ENCODE measurements at regions not wholly inside any gene's neighbourhood (a gene's known extent, or its start where the extent isn't known, plus 50 kb on each side); places are given as distances from the start of the nearest gene placed in this dataset.
"Not testable (repeated sequence)": the region's sequence is repeated elsewhere in the genome, so short reads cannot be mapped to it uniquely, and the experiment has no call there.

DNA sequence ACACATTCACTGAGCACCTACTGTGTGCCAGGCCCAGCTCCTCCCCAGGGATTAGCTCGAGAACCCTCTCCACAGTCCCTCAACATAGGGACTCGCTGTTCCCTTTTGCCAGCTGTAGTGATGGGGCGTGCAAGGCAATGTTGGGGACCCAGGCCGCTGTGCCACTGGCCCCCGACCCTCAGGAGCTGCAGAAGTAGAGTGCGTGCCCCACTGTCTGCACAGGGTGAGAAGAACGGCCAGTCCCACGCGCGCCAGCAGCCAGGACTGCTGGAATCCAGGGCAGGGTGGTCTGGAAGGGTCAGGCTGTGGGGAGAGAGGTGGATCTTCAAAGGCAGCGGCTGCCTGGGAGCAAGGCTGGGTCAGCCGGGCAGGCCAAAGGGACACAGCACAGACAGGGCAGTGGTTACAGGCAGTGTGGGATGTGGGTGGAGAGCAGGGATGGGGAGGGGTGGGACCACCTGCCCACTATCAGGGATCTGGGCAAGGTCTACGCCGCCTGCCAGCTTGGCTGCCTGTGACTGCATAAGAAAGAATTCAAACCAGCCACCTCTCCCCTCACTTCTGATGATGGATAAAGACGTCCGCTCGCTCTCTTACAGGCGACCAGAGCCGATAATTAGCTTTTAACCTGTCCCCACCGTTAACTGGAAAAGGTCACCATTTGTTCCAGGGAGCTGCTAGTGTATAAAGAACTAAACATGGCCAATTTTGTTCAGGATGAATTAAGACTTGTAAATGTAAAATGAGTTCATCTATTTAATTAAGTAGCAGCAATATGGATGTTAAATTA, 86.7 kb upstream of the GSE1 start:
- no peak for DNase-seq (ENCODE audit: low read depth in 3 of 3)

DNA sequence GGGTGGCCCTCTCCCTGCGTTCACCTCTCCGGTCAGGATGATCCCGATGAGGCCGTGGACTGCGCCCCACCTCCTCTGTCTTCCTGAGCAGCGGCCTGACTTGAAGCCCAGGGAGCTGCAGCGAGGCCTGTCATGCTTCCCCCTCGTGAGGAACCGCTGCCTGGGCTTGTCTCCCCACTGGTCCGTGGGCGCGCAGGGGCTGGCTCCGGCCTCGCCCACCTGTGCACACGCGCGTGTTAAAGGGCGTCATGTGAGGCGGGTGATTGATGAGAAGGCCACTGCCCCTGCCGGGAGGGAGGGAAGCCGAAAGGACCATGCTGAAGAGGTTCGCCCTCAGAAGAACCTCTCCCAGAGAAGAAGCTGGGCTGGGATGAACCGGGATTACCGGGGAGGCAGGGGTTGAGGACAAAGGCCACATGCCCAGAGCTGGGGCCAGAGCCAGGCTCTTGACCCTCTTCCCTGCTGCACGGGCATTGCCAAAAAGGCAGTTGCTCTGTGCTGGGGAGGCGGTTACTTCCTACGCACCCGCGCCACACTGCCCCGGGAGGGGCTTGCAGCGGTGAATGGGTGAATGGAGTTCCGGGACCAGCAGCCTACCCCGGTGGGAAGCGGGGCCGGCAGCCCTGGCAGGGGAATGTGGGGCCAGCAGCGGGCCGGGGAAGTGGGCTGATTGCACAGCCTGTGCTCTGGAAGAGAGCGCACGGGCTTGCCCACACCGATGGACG, 85.9 kb upstream of the GSE1 start:
- DNase-seq (ENCODE audit: low read depth in 3 of 3): no peak

GRCh38 chr16:85527767-85528297, 85.3 kb upstream of the GSE1 start:
- no peak for DNase-seq (ENCODE audit: low read depth in 3 of 3)

DNA sequence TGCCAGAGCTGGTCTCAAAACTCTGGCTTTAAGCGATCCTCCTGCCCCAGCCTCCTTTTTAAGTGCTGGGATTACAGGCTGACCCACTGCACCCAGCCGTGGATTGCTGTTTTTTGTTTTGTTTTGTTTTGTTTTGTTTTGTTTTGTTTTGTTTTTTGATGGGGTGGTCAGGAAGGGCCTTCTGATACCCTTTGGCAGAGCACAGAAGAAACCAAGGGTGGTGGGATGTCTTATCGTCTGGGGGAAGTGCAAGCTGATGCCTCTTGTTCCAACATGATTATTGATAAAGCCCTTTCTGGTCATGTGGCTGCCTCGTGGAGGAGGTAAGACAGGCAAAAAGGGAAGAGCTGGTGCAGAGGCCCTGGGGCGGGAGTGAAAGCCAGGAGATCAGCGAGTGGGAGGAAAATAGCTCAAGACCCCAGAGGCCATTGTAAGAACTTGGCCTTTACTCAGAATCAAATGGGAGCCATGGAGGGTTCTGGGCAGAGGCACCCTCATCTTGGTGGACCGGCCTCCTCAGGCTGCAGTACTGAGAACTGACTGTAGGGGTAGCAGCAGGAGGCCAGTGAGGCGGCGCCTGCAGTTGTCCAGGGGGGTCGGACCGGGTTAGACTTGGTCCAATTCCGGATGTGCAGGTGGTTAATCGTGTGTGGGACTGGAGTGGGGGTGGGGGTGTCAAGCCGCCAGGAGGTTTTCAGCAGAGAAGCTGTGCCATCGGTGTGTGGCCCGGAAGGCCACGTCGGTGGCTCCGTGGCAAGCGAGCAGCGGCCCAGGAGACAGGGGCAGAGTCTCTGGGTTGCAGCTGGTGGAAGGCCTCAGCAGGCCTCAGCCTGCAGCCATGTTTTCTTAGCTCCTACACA, 84.4 kb upstream of the GSE1 start:
- DNase-seq (ENCODE audit: low read depth in 3 of 3): peak in 1 of 3 donors; percentile 14

DNA sequence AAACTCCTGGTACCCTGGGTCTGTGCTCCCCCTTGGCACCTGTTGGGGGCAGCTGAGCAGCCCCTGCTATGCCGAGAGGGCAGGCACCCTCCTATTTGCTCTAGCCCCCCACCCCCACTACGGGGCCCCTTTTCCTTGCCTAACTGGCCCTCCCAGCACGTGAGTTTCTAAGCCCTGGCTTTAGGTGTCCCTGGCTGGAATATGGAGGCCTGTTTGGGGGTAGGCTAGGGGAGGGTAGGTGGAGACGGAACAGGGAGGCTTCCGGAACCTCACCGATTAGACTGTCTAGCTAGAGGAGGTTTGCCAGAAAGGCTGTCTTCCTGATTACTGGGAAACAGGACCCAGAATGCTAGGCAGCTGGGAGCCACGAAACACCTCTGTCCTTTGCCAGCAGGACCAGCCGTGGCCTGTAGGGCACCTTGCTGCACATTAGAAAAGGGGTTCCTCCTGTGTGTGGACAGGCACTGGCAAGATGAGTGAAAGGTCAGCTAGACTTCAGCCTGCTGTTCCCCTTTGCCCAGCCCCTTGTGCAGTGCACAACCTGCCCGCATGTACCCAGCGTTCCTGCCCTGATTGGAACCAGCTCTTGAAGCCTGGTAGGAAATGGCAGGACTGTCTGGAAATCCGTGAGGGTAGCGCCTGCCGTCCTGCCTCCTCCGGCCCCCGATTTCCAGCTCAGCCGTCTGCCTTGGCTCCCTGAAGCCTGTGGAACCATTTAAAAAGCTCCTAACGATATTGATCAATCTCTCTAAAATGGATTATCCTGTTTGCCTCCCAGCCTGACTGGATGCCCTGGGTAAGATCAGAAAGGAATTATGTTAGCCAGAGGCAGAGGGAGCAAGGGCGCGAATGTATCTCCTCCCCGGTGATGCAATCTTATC, 83.4 kb upstream of the GSE1 start:
- DNase-seq (ENCODE audit: low read depth in 3 of 3): no peak

DNA sequence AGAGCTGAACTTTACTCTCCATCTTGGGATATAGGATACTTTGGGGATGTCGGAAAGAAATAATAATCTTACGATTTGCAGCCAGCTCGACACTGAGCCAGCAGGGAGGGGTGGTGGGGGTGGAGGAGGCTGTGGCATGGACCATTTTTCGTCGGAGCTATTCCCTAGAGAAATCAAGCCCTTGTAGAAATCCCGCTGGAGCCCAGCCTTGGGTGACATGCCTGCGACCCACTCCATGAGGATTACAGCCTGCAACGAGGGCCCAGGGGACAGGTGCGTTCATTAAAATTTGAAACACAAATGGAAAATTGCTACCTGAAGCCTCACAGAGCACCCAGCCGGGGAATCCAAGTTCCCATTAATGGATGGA, 82.8 kb upstream of the GSE1 start:
- no peak for DNase-seq (ENCODE audit: low read depth in 3 of 3)

DNA sequence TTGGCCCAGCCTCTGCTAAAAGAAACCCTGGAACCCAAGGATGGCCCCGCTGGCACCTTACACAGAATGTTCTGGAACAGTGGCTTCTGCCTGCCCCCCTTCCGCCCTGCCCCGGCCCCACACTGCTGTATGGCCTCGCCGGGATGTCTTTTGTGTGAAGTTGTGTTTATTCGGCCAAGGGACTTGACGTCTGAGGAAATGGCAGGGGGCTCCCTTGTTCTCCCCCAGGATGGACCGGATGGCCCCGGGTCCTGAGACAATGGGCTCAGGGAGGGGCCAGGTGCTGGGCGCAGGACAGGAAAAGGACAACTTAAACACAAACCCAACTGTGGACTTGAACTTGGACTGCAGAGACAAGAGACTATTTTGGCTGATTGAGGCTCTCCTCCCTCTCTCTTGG, 81.6 kb upstream of the GSE1 start:
- DNase-seq (ENCODE audit: low read depth in 3 of 3): no peak

GRCh38 chr16:85532147-85532546, 81.0 kb upstream of the GSE1 start:
- DNase-seq (ENCODE audit: low read depth in 3 of 3): no peak

- DNase-seq (ENCODE audit: low read depth in 3 of 3): not testable (repeated sequence)
These were observed 79.5 kb upstream of the GSE1 start for GRCh38 chr16:85533593-85533992.

DNA sequence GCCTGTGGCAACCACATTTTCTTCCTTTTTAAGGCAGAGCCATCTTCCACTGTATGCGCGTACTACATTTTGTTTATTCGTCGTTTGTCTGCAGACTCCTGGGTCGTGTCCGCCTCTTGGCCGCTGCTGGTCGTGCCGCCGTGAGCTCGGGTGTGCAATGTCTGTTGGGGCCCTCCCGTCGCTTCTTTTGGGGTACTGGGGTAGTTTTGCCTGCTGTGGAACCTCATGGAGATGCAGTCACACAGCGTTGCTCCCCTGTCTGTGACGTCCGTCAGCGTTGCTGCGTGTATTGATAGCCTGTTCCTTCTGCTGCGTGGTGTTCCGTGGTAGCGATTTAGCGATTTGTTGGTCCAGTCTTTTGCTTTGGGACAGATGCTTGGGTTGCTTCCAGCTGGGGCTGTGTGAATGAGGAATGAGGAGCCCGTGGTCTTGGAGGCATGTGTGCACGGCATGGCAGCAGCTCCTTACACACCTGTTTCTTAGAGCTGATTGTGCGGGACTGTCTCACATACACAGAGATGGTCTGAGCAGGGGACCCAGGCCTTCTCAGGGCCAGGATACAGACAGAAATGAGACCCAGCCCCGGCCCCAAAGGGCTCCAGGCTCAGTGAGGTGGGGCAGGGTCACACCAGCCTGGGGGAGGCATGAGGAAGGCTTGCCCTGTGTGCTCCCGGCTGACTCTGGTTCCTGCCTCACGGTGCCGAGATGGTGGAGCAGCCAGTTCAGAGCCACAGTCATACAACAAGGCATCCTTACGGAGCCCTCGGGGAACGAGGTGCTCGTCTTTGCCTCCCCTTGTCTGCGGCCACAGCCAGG, 78.4 kb upstream of the GSE1 start:
- DNase-seq (ENCODE audit: low read depth in 3 of 3): no peak

DNA sequence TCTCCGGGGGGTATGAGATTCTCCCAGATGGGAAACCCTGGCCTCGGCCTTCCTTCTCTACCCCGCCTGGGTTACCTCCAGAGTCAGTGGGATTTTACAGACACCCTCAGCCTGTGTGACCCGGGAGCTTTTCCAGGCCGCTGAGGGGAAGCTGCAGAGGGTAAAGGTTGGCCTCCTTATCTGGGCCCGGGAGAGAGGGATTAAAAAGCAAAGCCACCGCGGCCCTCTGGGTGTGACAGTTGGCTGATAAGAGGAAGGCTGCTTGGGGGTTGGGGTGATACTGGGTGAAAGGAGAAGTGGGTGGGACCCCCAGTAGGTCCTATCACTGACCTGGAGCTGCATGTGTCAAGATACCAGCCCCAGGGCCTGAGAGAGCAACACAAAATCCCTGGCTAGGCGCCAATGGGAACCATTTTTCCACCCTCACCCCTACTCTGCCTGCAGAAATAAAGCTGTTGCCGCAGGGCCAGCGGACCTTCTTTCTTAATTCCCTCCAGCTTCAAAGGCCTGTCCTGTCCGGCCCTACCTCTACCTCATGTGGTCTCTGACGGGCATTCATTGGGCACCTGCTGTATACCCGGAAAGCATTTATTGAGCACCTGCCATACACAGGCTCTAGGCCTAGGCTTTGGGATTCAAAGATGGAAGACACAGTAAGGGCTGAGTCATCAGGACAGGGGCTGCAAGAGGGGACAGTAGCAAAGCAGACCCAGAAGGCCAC, 77.6 kb upstream of the GSE1 start:
- no peak for DNase-seq (ENCODE audit: low read depth in 3 of 3)

- no peak for DNase-seq (ENCODE audit: low read depth in 3 of 3)
These were observed 77.1 kb upstream of the GSE1 start for GRCh38 chr16:85536073-85536410.

DNA sequence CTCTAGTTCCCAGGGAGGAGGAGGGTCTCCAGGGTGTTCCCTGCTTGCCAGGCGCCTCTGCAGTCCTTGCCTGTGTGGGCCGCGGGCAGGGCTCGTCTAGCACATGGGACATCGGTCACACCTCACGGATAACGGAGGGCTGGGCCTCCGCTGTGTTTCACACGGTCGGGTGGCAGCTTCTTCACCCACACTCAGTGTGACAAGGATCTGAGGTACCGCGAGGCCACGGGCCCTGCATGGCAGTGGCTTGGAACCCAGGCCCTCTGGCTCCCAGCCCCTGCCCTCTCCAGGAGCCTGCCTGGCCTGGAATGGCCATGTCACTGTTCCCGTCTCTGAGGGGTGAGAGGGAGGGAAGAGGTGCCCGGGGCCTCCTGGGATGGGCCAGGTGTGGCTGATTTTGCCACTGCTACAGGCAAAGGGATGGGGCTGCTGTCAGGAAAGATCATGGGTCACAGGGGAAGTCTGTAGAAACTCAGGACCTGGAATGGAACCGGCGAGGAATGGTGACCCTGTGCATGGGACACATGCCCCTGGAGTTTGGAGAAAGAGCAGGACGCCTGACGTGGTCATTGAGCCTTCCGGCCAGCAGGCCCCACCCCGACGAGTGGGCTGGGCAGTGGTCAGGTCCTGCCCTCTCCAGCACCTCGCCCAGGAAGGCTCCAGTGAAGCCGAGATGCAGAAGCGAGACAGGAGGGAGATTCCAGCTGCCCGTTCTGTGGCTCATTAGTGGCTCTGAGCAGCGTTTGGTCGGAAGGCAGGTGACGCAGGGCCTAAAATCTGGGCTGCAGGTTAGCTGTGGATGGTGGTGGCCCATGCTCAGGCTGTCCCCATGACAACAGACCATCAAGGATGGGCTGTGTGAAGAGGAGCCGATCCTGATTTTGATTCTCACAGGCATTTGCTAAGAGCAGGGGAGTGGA, 76.5 kb upstream of the GSE1 start:
- DNase-seq (ENCODE audit: low read depth in 3 of 3): no peak

DNA sequence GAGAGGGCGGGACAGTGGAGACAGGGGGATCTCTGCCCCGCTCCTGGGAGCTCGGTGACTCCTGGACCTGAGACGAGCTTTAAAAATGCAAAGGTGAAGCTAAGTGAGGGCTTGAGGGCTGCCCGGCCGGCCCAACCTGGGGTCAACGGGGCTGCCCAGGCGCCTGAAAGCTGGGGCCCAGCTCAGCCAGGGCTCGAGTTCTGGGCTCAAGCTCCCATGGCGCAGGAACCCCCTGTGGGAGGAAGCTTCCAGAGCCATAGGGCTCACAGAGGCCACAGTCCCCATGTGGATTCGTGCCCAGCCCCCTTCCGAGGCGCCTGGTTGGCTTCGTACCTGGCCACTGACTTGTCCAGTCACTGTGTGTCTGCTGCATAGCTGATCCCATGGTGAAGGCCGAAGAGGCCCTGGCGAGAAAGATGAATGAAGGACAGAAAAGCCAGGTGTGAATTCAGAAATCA, 75.8 kb upstream of the GSE1 start:
- DNase-seq (ENCODE audit: low read depth in 3 of 3): no peak

DNA sequence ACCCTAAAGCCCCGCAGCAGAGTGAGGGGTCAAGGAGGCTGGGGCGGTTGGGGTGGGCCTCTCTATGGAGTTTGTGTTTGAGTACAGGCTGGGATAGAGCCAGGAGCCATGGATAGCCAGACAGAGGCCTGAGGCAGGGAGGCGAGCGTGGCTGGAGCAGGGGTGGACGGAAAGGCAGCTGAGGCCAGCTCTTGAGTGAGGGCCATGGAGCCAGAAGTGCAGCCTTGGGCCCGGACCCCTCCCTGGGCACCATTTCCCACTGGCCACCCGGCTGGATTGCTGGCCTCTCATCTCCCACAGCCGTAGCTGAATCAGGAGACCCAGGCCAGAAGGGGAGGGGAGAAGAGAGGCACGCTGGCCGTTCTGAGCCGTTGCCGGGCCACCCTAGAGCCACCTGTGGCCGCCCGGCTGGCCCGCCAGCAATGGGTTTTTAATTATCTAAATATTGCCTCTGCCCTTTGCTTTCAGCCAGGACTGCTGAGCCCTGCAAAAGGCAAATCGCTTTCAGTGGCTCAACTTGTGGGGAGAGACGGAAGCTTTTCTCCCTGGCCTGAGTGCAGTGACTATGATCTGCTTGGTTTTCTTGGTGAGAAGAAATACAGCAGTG, 75.2 kb upstream of the GSE1 start:
- DNase-seq (ENCODE audit: low read depth in 3 of 3): no peak

DNA sequence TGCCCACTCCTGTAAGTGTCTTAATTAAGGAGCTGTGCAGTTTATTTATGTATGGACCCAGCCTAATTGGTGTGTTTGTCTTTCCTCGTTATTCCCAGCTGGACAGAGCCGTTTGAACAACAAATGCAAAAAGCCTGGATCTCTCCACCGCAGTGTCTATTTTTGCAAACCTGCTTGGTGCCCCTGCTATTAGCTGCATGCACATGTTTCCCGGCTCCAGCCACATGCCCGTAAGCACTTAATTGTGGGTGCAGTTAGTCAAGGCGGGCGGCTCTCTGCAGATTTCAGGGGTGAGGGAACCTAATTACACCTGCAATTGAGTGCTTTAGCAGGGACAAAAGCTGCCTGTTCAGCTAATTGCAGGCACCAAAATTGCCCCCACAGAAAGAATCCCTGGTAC, 74.0 kb upstream of the GSE1 start:
- DNase-seq (ENCODE audit: low read depth in 3 of 3): no peak

DNA sequence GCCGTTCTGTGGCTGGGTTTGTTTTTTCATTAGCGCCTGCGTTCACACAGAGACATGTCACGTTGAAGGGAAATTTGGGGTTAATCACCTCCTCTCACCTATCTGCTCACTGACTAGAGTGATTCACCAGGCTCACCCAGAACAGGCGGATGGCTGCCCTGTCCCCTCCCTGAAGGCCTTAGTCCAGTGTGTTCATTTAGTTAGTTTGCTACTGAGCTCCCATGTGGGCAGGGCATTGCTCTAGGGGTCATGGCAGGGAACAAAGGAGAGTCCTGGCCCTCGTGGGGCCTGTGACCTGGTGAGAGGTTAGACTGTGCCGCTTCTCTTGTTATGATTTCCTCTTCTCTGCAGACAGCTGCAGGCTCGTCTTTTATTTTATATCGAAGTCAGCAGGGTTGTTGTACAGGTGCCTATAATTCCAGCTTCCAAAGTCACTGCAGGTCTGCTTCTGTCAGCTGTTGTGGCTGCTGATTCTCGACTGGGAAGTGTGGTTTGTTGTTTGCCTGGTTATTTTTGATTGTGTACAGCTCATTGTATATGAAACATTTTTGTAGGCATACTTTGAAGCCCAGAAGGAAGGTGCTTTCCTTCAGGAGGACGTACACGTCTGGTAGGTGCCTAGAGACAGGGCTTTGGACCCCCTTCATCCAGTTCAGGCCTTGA, 73.4 kb upstream of the GSE1 start:
- no peak for DNase-seq (ENCODE audit: low read depth in 3 of 3)

- DNase-seq (ENCODE audit: low read depth in 3 of 3): no peak
These were observed 71.9 kb upstream of the GSE1 start for GRCh38 chr16:85541181-85541580.

Data from stimulated activated CD4-positive, alpha-beta T cell treated with anti-CD3 and anti-CD28 coated beads, TNF-alpha, amount 100 ng/mL, for 48 hours (primary cell).